ENCODE measurements at regions not wholly inside any gene's neighbourhood (a gene's known extent, or its start where the extent isn't known, plus 50 kb on each side); places are given as distances from the start of the nearest gene placed in this dataset.

- no peak for TF ChIP-seq EGR1 (IDR thresholded peaks at IDR 0.05; ENCODE audit: borderline replicate concordance, low read depth, low read length)
- TF ChIP-seq HDAC6 (IDR thresholded peaks at IDR 0.05; ENCODE audit: low read depth, low read length) = no peak
- TF ChIP-seq POLR2A (IDR thresholded peaks at IDR 0.05; ENCODE audit: control extremely low read depth in 1 of 2, low read depth in 2 of 2, low read length in 2 of 2) = no peak
- TF ChIP-seq, protein P1, sequence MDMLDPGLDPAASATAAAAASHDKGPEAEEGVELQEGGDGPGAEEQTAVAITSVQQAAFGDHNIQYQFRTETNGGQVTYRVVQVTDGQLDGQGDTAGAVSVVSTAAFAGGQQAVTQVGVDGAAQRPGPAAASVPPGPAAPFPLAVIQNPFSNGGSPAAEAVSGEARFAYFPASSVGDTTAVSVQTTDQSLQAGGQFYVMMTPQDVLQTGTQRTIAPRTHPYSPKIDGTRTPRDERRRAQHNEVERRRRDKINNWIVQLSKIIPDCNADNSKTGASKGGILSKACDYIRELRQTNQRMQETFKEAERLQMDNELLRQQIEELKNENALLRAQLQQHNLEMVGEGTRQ (IDR thresholded peaks at IDR 0.05; ENCODE audit: low read length) = no peak
- no peak for TF ChIP-seq NRF1 (IDR thresholded peaks at IDR 0.05; ENCODE audit: low read depth, low read length)
- TF ChIP-seq POLR2AphosphoS5 (IDR thresholded peaks at IDR 0.05; ENCODE audit: low read depth, low read length) = no peak
These were observed 109.3 kb upstream of the CPEB4 start for GRCh38 chr5:173778784-173779304.
